GM12864 (cell line): ENCODE measurements at regions not wholly inside any gene's neighbourhood (a gene's known extent, or its start where the extent isn't known, plus 50 kb on each side); places are given as distances from the start of the nearest gene placed in this dataset.

Source experiments
- DNase-seq: peaks from one replicate; pipeline ENCODE4 v3.0.0-alpha.2; 2011; ENCODE audit warnings: low read depth
- H3K4me3 ChIP-seq: 2 replicates; pipeline ENCODE4 v1.5.1; 2011; ENCODE audit warnings: mild to moderate bottlenecking, low read depth, low read length, control low read depth
- TF ChIP-seq, protein P1 (sequence below): IDR thresholded peaks from 2 replicates; pipeline ENCODE4 v1.5.1; 2011; ENCODE audit warnings: low read depth, mild to moderate bottlenecking, moderate library complexity, low read length, control low read depth, inconsistent platforms; ENCODE audit errors: missing control alignments

DNA sequence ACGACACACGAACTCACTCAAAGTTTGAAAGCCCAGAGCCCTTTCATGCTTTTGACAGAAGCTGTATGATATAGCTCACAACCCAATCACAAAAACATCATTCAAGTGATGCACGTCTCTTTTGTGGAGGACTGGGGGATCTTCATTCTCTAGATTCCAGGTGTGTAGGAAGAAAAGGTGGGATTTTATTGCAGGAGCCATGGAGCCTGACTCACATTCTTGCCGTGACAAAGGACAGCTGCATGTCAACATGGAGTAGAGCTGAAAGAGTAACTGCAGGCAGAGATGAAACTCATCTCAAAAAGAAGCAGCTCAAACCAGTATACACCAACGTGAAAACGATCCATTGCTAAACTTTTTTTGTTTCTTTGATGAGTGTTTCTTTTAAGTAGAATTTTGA, 50.9 kb upstream of the PDE1A start:
- TF ChIP-seq, protein P1, sequence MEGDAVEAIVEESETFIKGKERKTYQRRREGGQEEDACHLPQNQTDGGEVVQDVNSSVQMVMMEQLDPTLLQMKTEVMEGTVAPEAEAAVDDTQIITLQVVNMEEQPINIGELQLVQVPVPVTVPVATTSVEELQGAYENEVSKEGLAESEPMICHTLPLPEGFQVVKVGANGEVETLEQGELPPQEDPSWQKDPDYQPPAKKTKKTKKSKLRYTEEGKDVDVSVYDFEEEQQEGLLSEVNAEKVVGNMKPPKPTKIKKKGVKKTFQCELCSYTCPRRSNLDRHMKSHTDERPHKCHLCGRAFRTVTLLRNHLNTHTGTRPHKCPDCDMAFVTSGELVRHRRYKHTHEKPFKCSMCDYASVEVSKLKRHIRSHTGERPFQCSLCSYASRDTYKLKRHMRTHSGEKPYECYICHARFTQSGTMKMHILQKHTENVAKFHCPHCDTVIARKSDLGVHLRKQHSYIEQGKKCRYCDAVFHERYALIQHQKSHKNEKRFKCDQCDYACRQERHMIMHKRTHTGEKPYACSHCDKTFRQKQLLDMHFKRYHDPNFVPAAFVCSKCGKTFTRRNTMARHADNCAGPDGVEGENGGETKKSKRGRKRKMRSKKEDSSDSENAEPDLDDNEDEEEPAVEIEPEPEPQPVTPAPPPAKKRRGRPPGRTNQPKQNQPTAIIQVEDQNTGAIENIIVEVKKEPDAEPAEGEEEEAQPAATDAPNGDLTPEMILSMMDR: no peak
- no peak for DNase-seq
- no peak overlapping the region for H3K4me3 ChIP-seq

DNA sequence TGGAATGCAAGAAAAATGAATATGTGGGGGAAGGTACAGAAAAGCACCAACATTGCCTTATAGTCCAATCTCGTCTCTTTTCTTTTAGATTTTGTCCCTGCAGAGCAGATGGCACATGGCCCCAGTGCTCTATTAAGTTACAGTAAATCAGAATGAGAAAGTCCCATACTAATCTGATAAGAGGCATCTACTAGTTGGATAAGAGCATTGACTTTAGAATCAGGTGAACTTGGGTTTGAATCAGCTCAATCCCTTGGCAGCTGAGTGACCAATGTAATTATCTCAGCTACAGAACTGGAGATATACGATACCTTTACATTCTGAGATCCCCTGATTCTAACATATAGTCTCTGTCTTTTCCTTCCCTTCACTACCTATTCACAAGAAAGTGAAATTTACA, 54.8 kb upstream of the PDE1A start:
- H3K4me3 ChIP-seq: no peak overlapping the region
- no peak for DNase-seq
- TF ChIP-seq, protein P1: no peak

DNA sequence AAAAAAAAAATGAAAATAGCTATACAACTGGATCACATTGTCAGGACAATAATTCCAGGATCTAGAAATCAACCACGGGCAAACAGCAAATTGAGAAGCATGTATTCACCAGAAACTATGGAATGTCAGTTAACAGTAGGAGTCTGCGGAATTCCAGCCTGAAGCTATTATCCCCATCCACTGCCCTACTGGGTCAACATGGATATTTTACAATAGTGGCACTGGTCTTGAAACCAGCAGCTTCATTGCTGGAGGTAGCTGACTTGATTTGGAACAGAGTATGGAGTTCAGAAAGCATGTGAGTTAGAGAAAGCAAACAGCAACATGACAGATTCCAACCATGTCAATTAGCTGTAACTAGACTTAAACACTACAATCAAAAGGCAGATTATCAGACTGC, 55.7 kb upstream of the PDE1A start:
- DNase-seq: no peak
- TF ChIP-seq, protein P1: no peak
- H3K4me3 ChIP-seq: no peak overlapping the region

DNA sequence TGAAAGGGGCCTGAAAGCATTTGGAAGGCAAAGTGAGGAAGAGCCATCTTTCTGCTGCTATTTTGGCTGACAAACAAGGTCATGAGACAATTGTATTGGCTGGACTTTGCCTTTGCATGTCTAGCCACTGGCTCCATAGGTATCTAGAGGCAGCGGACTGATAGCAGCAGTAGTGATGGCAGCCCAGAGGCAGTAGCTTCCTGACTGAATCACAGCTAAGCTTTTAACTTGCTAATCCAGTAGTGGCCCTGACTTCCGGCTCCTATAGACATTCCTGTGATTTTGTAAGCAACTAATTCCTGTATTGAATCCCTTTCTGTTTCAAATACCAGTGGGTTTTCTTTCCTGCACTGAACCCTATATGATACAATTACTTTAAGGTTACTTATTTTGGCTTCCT, 69.8 kb upstream of the PDE1A start:
- TF ChIP-seq, protein P1: no peak
- DNase-seq: no peak
- H3K4me3 ChIP-seq: no peak overlapping the region

DNA sequence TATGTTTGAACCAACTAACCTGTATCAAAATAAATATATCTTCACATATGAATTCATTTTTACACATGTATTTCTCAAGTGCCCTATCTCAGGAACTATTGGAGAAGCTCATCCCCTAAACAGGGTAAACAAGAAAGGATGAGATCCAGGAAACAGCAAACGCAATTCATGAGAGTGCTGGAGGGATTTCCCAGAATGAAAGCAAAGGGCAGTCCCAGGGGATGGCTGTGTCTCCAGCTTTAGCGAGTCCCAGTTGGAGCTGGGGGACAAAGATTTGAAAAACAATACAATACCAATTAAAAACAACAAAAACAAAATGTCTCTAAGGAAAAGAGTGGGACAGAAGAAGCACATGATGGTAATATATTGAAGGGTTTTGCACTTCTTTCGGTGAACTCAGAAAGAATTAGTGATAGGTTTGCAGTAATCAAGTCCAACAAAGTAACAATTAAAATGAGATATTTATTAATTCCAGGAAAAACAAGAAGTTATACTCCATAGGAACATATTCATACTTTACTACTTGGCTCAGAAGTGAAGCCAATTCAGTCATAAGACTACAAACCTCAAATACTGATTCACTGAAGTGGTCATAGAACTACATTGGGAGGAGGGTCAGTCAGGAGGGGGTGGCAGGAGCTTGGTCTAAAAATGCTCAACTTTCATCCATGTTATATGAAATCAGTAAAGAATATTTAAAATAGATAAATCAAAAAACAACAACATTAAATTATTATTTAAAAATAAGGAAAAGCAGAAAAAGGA, 73.1 kb upstream of the PDE1A start:
- H3K4me3 ChIP-seq: no peak overlapping the region
- DNase-seq: no peak
- TF ChIP-seq, protein P1: no peak

DNA sequence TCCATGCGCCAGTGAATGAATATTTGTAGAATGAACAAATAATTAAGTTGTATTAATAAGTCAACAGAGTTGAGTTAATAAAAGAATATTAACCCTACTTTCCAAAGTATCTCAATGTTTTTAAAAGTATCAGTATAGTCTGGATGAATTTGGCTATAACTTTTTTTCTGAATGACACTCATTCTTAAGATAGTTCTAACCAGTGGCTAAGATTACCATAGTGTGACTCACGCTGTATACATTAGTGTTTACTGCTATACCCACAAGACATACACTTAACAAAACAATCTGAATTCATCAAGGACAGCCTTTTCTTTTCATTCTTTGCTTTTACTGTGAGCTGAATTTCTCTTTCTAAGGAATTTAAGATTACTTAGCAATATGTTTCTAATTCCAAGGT, 77.0 kb upstream of the PDE1A start:
- no peak for DNase-seq
- TF ChIP-seq, protein P1: no peak
- H3K4me3 ChIP-seq: no peak overlapping the region

DNA sequence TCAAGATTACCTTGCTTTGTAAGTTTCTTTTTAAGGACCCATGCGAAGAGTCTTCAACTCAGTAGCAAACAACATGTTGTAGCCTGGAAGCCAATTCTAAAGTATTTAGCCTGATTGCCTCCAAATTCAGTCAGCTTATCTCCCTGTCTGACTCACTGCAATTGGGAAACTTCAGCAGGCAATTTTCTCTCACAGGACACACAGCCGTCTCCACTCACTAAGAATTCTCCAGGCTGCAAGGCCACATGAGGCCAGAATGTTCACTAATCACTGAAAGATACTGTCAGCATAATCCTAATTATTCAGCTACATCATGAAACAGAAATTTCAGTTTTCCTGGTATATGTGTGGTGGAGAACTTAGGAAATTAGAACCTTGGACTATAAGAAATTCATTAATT, 78.1 kb upstream of the PDE1A start:
- no peak overlapping the region for H3K4me3 ChIP-seq
- TF ChIP-seq, protein P1: no peak
- DNase-seq: no peak
